Adrenal gland (tissue), 9 donors: ENCODE measurements at regions not wholly inside any gene's neighbourhood (a gene's known extent, or its start where the extent isn't known, plus 50 kb on each side); places are given as distances from the start of the nearest gene placed in this dataset.

Experiments
- DNase-seq, 7 donors: peaks; one replicate each; pipeline ENCODE4 v3.0.0-alpha.2; 2019 to 2020
- H3K27ac ChIP-seq, 5 donors: fragments of 200-600 bp; sonication (generic) in 4 of 5; 1 replicate in 3 of 5; 2 replicates in 2 of 5; pipeline versions ENCODE4 v1.5.1 to v1.8.0; 2016 to 2020; ENCODE audit warnings: mild to moderate bottlenecking in 1 of 5
- H3K27me3 ChIP-seq: fragments of 200-600 bp; 2 replicates; pipeline ENCODE4 v1.8.0; 2021
- H3K36me3 ChIP-seq, 2 donors: fragments of 200-600 bp; replicated peaks in 1 of 2; 1 replicate in 1 of 2; 2 replicates in 1 of 2; pipeline versions ENCODE4 v1.5.1 to v1.8.0; 2018 to 2022
- H3K4me1 ChIP-seq, 2 donors: fragments of 200-600 bp; replicated peaks in 1 of 2; 1 replicate in 1 of 2; 2 replicates in 1 of 2; pipeline versions ENCODE4 v1.5.1 to v1.8.0; 2018 to 2021
- H3K4me3 ChIP-seq, 4 donors: fragments of 200-600 bp; sonication (generic) in 3 of 4; one replicate each; pipeline ENCODE4 v1.5.1; 2016 to 2018
- H3K9me3 ChIP-seq, 3 donors: fragments of 200-600 bp; sonication (generic) in 1 of 3; replicated peaks in 1 of 3; 1 replicate in 2 of 3; 2 replicates in 1 of 3; pipeline versions ENCODE4 v1.5.1 to v1.8.0; 2016 to 2021
- POLR2A ChIP-seq, 2 donors: fragments of 450-650 bp; IDR thresholded peaks; one replicate each; pipeline ENCODE4 v1.6.1; 2017; ENCODE audit warnings: antibody characterized with exemption in 2 of 2, mild to moderate bottlenecking in 2 of 2, moderate library complexity in 1 of 2
- WGBS, 4 donors: extraction: QIAGEN DNeasy Blood & Tissue Kit in 2 of 4; methylation state at CpG; one replicate each; pipeline versions ENCODE4 v1.1.5 to v1.1.7; 2013 to 2017; 5-methylcytosine and 5-hydroxymethylcytosine counted together
- intact Hi-C, 2 donors: fragments of 100-400 bp; cut with DNase I; formaldehyde crosslinking; loops; one replicate each; pipeline versions ENCODE4 v1.14.1 to v1.15.0; 2022 to 2023
- TF ChIP-seq, protein P1 (sequence below), 6 experiments: fragments of 450-650 bp in 4 of 6; fragments of 200-600 bp in 2 of 6; sonication (generic) in 1 of 6; IDR thresholded peaks; 1 replicate in 5 of 6; 2 replicates in 1 of 6; pipeline versions ENCODE4 v1.5.1 to v1.8.0; 2016 to 2021; ENCODE audit warnings: antibody characterized with exemption in 6 of 6, mild to moderate bottlenecking in 2 of 6, moderate library complexity in 1 of 6
- donor health status: healthy with polysubstance abuse.
- donor health status: Bipolar disorder and iron deficiency.
- donor health status: DM: yes; HTN: yes; CAD: no.
- donor health status: DM: no; HTN: no; CAD: no.
- donor health status: DM: no; HTN: no; CAD: no.

DNA sequence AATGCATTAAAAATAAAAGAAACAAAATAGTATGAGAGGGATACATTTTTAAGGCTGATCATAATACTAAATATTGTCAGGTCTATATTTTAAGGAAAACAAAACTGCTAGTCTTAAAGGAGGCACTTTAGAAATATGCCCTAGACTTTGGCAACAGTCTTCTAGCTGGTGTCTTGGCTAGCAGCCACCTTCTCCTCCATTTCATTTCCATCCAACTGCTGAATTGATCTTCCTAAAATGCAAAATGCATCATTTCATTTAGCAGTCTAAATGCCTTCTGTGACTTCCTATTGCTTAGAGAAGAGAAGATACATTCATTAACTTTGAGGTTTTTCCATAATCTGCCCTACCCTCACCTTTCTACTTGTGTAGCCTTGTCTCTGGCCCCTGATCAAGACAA, 1404.1 kb downstream of the CDH11 start:
- no peak overlapping the region for H3K27ac ChIP-seq
- intact Hi-C loops = no loop called here
- no peak overlapping the region for H3K4me3 ChIP-seq
- H3K4me1 ChIP-seq = peaks cover 0 to 3% of the 10 kb centered on the region in 2 donors
- DNase-seq = no peak
- TF ChIP-seq, protein P1, sequence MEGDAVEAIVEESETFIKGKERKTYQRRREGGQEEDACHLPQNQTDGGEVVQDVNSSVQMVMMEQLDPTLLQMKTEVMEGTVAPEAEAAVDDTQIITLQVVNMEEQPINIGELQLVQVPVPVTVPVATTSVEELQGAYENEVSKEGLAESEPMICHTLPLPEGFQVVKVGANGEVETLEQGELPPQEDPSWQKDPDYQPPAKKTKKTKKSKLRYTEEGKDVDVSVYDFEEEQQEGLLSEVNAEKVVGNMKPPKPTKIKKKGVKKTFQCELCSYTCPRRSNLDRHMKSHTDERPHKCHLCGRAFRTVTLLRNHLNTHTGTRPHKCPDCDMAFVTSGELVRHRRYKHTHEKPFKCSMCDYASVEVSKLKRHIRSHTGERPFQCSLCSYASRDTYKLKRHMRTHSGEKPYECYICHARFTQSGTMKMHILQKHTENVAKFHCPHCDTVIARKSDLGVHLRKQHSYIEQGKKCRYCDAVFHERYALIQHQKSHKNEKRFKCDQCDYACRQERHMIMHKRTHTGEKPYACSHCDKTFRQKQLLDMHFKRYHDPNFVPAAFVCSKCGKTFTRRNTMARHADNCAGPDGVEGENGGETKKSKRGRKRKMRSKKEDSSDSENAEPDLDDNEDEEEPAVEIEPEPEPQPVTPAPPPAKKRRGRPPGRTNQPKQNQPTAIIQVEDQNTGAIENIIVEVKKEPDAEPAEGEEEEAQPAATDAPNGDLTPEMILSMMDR (IDR thresholded peaks at IDR 0.05) = no peak
- TF ChIP-seq POLR2A (IDR thresholded peaks at IDR 0.05) = no peak
- H3K9me3 ChIP-seq = peaks cover 0 to 4% (median 0%) of the 10 kb centered on the region in 3 donors
- H3K27me3 ChIP-seq = no peaks in the 10 kb centered on the region
- H3K36me3 ChIP-seq = no peaks in the 10 kb centered on the region

DNA sequence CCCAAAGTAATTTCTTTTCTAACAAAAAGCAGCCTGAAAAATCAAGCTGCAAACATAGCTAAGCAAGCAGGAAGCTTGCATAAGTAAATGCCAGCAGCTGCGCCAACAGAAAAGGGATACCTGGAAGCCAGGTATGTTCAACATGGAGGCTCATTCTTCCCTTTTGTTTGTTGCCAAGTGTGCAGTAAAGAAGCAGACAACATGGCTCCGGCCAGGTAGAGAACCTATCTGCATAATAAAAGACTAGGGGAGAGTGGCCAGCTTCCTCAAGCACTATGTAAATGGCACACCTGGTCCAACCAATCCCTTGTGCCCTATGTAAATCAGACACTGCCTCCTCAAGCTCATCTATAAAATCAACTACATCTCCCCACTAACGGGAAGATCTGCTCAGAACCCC, 1407.0 kb downstream of the CDH11 start:
- 72 to 93% (median 76%) methylated on average over 3 of the region's 3 CpGs for WGBS, 4 donors
- no peak overlapping the region for H3K4me3 ChIP-seq
- no peaks in the 10 kb centered on the region for H3K27me3 ChIP-seq
- DNase-seq = no peak
- peaks cover 0 to 3% of the 10 kb centered on the region in 2 donors for H3K4me1 ChIP-seq
- no peak overlapping the region for H3K27ac ChIP-seq
- peaks cover 0 to 4% (median 0%) of the 10 kb centered on the region in 3 donors for H3K9me3 ChIP-seq
- TF ChIP-seq POLR2A (IDR thresholded peaks at IDR 0.05) = no peak
- TF ChIP-seq, protein P1 (IDR thresholded peaks at IDR 0.05) = no peak
- no peaks in the 10 kb centered on the region for H3K36me3 ChIP-seq
- intact Hi-C loops = no loop called here

DNA sequence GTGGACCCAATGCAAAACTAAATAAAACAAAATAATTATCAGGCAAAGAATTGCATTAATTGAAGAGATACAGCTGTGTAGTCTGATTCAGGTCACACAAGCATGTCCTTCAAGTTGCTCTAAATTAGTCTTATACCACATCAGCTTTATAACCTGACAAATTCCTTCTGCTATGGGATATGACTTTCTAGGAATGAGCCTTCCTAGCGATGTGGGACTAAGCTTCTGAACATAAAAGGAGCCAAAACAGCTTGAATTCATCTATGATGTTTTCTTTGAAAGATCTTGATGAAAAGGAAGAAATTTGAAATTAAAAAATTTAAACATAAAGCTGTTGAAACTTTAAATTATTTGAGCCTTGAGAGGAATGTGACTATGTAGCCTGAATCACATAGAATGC, 1409.1 kb downstream of the CDH11 start:
- no peaks in the 10 kb centered on the region for H3K27me3 ChIP-seq
- no peak for DNase-seq
- H3K36me3 ChIP-seq = no peaks in the 10 kb centered on the region
- TF ChIP-seq, protein P1 (IDR thresholded peaks at IDR 0.05) = no peak
- TF ChIP-seq POLR2A (IDR thresholded peaks at IDR 0.05) = no peak
- intact Hi-C loops = no loop called here
- peaks cover 0 to 3% of the 10 kb centered on the region in 2 donors for H3K4me1 ChIP-seq
- WGBS, 4 donors = 84 to 97% (median 95%) methylated on average over 1 of the region's 1 CpG
- no peak overlapping the region for H3K4me3 ChIP-seq
- H3K27ac ChIP-seq = no peak overlapping the region
- peaks cover 0 to 4% (median 0%) of the 10 kb centered on the region in 3 donors for H3K9me3 ChIP-seq

DNA sequence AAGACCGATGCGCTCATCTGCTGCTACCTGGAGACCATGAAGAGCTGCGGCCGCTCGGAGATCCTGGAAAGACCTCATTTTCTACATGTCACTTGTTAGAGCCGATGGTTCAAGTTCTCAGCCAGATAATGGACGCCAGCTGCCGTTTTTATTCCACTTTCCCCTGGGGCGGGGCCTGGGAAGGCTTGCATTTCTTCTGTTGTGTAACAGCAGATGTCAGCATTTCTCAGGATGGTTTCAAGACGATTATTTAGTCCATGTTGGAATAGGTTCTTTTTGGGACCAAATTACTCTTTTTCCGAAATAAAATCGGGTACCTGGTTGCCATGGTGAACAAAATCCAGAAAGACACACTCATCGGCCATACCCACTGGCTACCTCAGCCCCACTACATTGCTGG, 1418.3 kb downstream of the CDH11 start:
- H3K36me3 ChIP-seq = no peaks in the 10 kb centered on the region
- no peak overlapping the region for H3K27ac ChIP-seq
- 83 to 90% (median 87%) methylated on average over 11 to 13 of the region's 13 CpGs for WGBS, 4 donors
- TF ChIP-seq POLR2A (IDR thresholded peaks at IDR 0.05) = no peak
- TF ChIP-seq, protein P1 (IDR thresholded peaks at IDR 0.05) = no peak
- H3K4me1 ChIP-seq = no peaks in the 10 kb centered on the region
- H3K9me3 ChIP-seq = no peaks in the 10 kb centered on the region
- intact Hi-C loops = no loop called here
- DNase-seq = no peak
- H3K4me3 ChIP-seq = no peak overlapping the region
- no peaks in the 10 kb centered on the region for H3K27me3 ChIP-seq
